ENCODE measurements at regions not wholly inside any gene's neighbourhood (a gene's known extent, or its start where the extent isn't known, plus 50 kb on each side); places are given as distances from the start of the nearest gene placed in this dataset.

- H3K27ac Mint-ChIP-seq = no peak overlapping the region
- no peaks in the 10 kb centered on the region for H3K36me3 Mint-ChIP-seq (ENCODE audit: low read depth)
- H3K9me3 Mint-ChIP-seq = peaks cover 32% of the 10 kb centered on the region
- no peaks in the 10 kb centered on the region for H3K4me1 Mint-ChIP-seq (ENCODE audit: low read depth)
- H3K4me3 Mint-ChIP-seq = no peak overlapping the region
- no peak for TF ChIP-seq CTCF (IDR thresholded peaks at IDR 0.05)
- H3K27me3 Mint-ChIP-seq (ENCODE audit: insufficient read depth) = no peaks in the 10 kb centered on the region; the same call in 1 of the 2 replicates
- no peak for DNase-seq
Observed at GRCh38 chr7:145534301-145534700, 582.3 kb upstream of the CNTNAP2 start.

- no peaks in the 10 kb centered on the region; the same call in 1 of the 2 replicates for H3K27me3 Mint-ChIP-seq (ENCODE audit: insufficient read depth)
- TF ChIP-seq CTCF (IDR thresholded peaks at IDR 0.05) = no peak
- no peak overlapping the region for H3K27ac Mint-ChIP-seq
- peaks cover 12% of the 10 kb centered on the region for H3K9me3 Mint-ChIP-seq
- DNase-seq = no peak
- no peaks in the 10 kb centered on the region for H3K36me3 Mint-ChIP-seq (ENCODE audit: low read depth)
- H3K4me1 Mint-ChIP-seq (ENCODE audit: low read depth) = no peaks in the 10 kb centered on the region
- no peak overlapping the region for H3K4me3 Mint-ChIP-seq
Observed at GRCh38 chr7:145520284-145520683, 596.3 kb upstream of the CNTNAP2 start.

- Mint-ChIP-seq H3K9me3 (peaks cover 22% of the 10 kb centered on the region), H3K36me3 (ENCODE audit: low read depth) (no peaks in the 10 kb centered on the region), H3K27ac (no peak overlapping the region), H3K27me3 (ENCODE audit: insufficient read depth) (no peaks in the 10 kb centered on the region), H3K4me3 (no peak overlapping the region), H3K4me1 (ENCODE audit: low read depth) (no peaks in the 10 kb centered on the region)
- TF ChIP-seq CTCF (IDR thresholded peaks at IDR 0.05) = no peak
- DNase-seq = no peak
Observed at GRCh38 chr7:145511004-145511403, 605.6 kb upstream of the CNTNAP2 start.

GRCh38 chr7:145497911-145498525 is 618.6 kb upstream of the CNTNAP2 start:
- Mint-ChIP-seq H3K4me3 (no peak overlapping the region), H3K4me1 (ENCODE audit: low read depth) (no peaks in the 10 kb centered on the region), H3K9me3 (peaks cover 52% of the 10 kb centered on the region), H3K36me3 (ENCODE audit: low read depth) (no peaks in the 10 kb centered on the region; the same call in 1 of the 2 replicates), H3K27me3 (ENCODE audit: insufficient read depth) (no peaks in the 10 kb centered on the region), H3K27ac (no peak overlapping the region)
- no peak for DNase-seq
- no peak for TF ChIP-seq CTCF (IDR thresholded peaks at IDR 0.05)

GRCh38 chr7:145490356-145490755 is 626.2 kb upstream of the CNTNAP2 start:
- Mint-ChIP-seq H3K36me3 (ENCODE audit: low read depth) (no peaks in the 10 kb centered on the region), H3K9me3 (peaks cover 45% of the 10 kb centered on the region), H3K27me3 (ENCODE audit: insufficient read depth) (no peaks in the 10 kb centered on the region), H3K4me3 (no peak overlapping the region), H3K27ac (no peak overlapping the region), H3K4me1 (ENCODE audit: low read depth) (no peaks in the 10 kb centered on the region)
- DNase-seq = no peak
- TF ChIP-seq CTCF (IDR thresholded peaks at IDR 0.05) = no peak

GRCh38 chr7:145489609-145490008 is 627.0 kb upstream of the CNTNAP2 start:
- no peaks in the 10 kb centered on the region for H3K36me3 Mint-ChIP-seq (ENCODE audit: low read depth)
- peaks cover 45% of the 10 kb centered on the region for H3K9me3 Mint-ChIP-seq
- H3K27me3 Mint-ChIP-seq (ENCODE audit: insufficient read depth) = no peaks in the 10 kb centered on the region
- H3K4me3 Mint-ChIP-seq = no peak overlapping the region
- H3K4me1 Mint-ChIP-seq (ENCODE audit: low read depth) = no peaks in the 10 kb centered on the region
- DNase-seq = no peak
- no peak overlapping the region for H3K27ac Mint-ChIP-seq
- TF ChIP-seq CTCF (IDR thresholded peaks at IDR 0.05) = no peak

All from HFFc6 (cell line).